ENCODE measurements at regions not wholly inside any gene's neighbourhood (a gene's known extent, or its start where the extent isn't known, plus 50 kb on each side); places are given as distances from the start of the nearest gene placed in this dataset.

- TF ChIP-seq, protein P1, sequence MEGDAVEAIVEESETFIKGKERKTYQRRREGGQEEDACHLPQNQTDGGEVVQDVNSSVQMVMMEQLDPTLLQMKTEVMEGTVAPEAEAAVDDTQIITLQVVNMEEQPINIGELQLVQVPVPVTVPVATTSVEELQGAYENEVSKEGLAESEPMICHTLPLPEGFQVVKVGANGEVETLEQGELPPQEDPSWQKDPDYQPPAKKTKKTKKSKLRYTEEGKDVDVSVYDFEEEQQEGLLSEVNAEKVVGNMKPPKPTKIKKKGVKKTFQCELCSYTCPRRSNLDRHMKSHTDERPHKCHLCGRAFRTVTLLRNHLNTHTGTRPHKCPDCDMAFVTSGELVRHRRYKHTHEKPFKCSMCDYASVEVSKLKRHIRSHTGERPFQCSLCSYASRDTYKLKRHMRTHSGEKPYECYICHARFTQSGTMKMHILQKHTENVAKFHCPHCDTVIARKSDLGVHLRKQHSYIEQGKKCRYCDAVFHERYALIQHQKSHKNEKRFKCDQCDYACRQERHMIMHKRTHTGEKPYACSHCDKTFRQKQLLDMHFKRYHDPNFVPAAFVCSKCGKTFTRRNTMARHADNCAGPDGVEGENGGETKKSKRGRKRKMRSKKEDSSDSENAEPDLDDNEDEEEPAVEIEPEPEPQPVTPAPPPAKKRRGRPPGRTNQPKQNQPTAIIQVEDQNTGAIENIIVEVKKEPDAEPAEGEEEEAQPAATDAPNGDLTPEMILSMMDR (IDR thresholded peaks at IDR 0.05), result no peak
- no peak for TF ChIP-seq POLR2A (IDR thresholded peaks at IDR 0.05)
Measured at GRCh38 chr13:50675651-50676050, 167.8 kb downstream of the DLEU7 start.
